ENCODE measurements at regions not wholly inside any gene's neighbourhood (a gene's known extent, or its start where the extent isn't known, plus 50 kb on each side); places are given as distances from the start of the nearest gene placed in this dataset.

GRCh38 chr9:3742586-3742985, 216.8 kb upstream of the RFX3 start:
- H3K4me1 Mint-ChIP-seq (ENCODE audit: low read depth, unreplicated experiment): peaks cover 49% of the 10 kb centered on the region

DNA sequence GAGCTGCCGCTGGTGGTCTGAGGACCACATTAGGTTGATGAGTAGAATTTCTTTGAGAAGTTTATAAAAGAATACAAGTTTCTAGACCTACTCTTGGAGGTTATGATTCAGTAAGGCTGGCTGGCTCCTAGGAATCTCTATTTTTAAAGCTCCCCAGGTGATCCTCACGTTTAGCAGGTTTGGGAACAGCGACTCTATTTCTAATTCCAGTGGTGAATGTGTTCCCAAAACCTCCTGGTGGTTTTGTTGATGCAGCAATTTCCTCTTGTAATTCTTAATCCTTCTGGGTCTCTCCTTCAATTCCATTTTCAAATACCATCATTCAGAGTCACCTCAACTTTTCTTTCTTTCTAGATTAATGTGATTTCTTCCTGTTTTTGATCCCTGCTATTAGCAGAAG, 215.9 kb upstream of the RFX3 start:
- CTCF ChIA-PET: no interaction called here
- no peak overlapping the region for H3K4me3 Mint-ChIP-seq (ENCODE audit: low read depth, unreplicated experiment)
- peak overlapping the region; percentile 72 for H3K27ac Mint-ChIP-seq (ENCODE audit: unreplicated experiment)
- TF ChIP-seq, protein P1, sequence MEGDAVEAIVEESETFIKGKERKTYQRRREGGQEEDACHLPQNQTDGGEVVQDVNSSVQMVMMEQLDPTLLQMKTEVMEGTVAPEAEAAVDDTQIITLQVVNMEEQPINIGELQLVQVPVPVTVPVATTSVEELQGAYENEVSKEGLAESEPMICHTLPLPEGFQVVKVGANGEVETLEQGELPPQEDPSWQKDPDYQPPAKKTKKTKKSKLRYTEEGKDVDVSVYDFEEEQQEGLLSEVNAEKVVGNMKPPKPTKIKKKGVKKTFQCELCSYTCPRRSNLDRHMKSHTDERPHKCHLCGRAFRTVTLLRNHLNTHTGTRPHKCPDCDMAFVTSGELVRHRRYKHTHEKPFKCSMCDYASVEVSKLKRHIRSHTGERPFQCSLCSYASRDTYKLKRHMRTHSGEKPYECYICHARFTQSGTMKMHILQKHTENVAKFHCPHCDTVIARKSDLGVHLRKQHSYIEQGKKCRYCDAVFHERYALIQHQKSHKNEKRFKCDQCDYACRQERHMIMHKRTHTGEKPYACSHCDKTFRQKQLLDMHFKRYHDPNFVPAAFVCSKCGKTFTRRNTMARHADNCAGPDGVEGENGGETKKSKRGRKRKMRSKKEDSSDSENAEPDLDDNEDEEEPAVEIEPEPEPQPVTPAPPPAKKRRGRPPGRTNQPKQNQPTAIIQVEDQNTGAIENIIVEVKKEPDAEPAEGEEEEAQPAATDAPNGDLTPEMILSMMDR (IDR thresholded peaks at IDR 0.05; ENCODE audit: unreplicated experiment): no peak
- H3K9me3 Mint-ChIP-seq (ENCODE audit: low read depth, unreplicated experiment): no peaks in the 10 kb centered on the region
- H3K27me3 Mint-ChIP-seq (ENCODE audit: unreplicated experiment): no peaks in the 10 kb centered on the region
- no TSS peak for BruUV-seq (replicated peaks)
- intact Hi-C loops (cut with micrococcal nuclease; ENCODE audit: unreplicated experiment): no loop called here
- peaks cover 9% of the 10 kb centered on the region for H3K36me3 Mint-ChIP-seq (ENCODE audit: insufficient read depth, unreplicated experiment)
- DNase-seq: no peak
- peaks cover 49% of the 10 kb centered on the region for H3K4me1 Mint-ChIP-seq (ENCODE audit: low read depth, unreplicated experiment)

More at GRCh38 chr9:3742586-3742985, 216.8 kb upstream of the RFX3 start:
- Mint-ChIP-seq H3K27ac (ENCODE audit: unreplicated experiment) (no peak overlapping the region), H3K36me3 (ENCODE audit: insufficient read depth, unreplicated experiment) (peaks cover 9% of the 10 kb centered on the region), H3K9me3 (ENCODE audit: low read depth, unreplicated experiment) (no peaks in the 10 kb centered on the region), H3K27me3 (ENCODE audit: unreplicated experiment) (no peaks in the 10 kb centered on the region), H3K4me3 (ENCODE audit: low read depth, unreplicated experiment) (no peak overlapping the region)
- BruUV-seq (replicated peaks): no TSS peak
- intact Hi-C loops (cut with micrococcal nuclease; ENCODE audit: unreplicated experiment): no loop called here
- CTCF ChIA-PET: no interaction called here
- DNase-seq: no peak
- TF ChIP-seq, protein P1 (IDR thresholded peaks at IDR 0.05; ENCODE audit: unreplicated experiment): no peak

- H3K27ac Mint-ChIP-seq (ENCODE audit: unreplicated experiment): peak overlapping the region; percentile 72
- TF ChIP-seq, protein P1 (IDR thresholded peaks at IDR 0.05; ENCODE audit: unreplicated experiment): no peak
- BruUV-seq (replicated peaks): no TSS peak
- peaks cover 46% of the 10 kb centered on the region for H3K4me1 Mint-ChIP-seq (ENCODE audit: low read depth, unreplicated experiment)
- CTCF ChIA-PET: interaction anchor here (1.5 kb wide), 1 partner anchor 77 kb away, joined by 3 read pairs; no protein-coding TSS in a partner anchor
- H3K27me3 Mint-ChIP-seq (ENCODE audit: unreplicated experiment): no peaks in the 10 kb centered on the region
- no peaks in the 10 kb centered on the region for H3K9me3 Mint-ChIP-seq (ENCODE audit: low read depth, unreplicated experiment)
- peak overlapping the region; percentile 49 for H3K4me3 Mint-ChIP-seq (ENCODE audit: low read depth, unreplicated experiment)
- DNase-seq: no peak
- peaks cover 5% of the 10 kb centered on the region for H3K36me3 Mint-ChIP-seq (ENCODE audit: insufficient read depth, unreplicated experiment)
- intact Hi-C loops (cut with micrococcal nuclease; ENCODE audit: unreplicated experiment): no loop called here
Measured at GRCh38 chr9:3740690-3741419, 215.1 kb upstream of the RFX3 start.

GRCh38 chr9:3736161-3736560, 210.4 kb upstream of the RFX3 start:
- no peaks in the 10 kb centered on the region for H3K9me3 Mint-ChIP-seq (ENCODE audit: low read depth, unreplicated experiment)
- BruUV-seq (replicated peaks): no TSS peak

More at GRCh38 chr9:3736161-3736560, 210.4 kb upstream of the RFX3 start:
- intact Hi-C loops (cut with micrococcal nuclease; ENCODE audit: unreplicated experiment): loop anchor here (10.0 kb wide), 2 partner anchors 329 to 639 kb away; no protein-coding TSS in a partner anchor
- TF ChIP-seq, protein P1 (IDR thresholded peaks at IDR 0.05; ENCODE audit: unreplicated experiment): no peak
- H3K36me3 Mint-ChIP-seq (ENCODE audit: insufficient read depth, unreplicated experiment): peaks cover 5% of the 10 kb centered on the region
- CTCF ChIA-PET: no interaction called here
- H3K27me3 Mint-ChIP-seq (ENCODE audit: unreplicated experiment): no peaks in the 10 kb centered on the region
- H3K4me3 Mint-ChIP-seq (ENCODE audit: low read depth, unreplicated experiment): no peak overlapping the region
- H3K27ac Mint-ChIP-seq (ENCODE audit: unreplicated experiment): no peak overlapping the region
- DNase-seq: no peak
- peaks cover 37% of the 10 kb centered on the region for H3K4me1 Mint-ChIP-seq (ENCODE audit: low read depth, unreplicated experiment)
